GM19035 (cell line): ENCODE measurements at regions not wholly inside any gene's neighbourhood (a gene's known extent, or its start where the extent isn't known, plus 50 kb on each side); places are given as distances from the start of the nearest gene placed in this dataset.
"Not testable (repeated sequence)": the region's sequence is repeated elsewhere in the genome, so short reads cannot be mapped to it uniquely, and the experiment has no call there.

Experiments
- ATAC-seq: cut with Tn5 transposase; IDR thresholded peaks from one replicate; pipeline ENCODE4 v1.9.1; 2021; ENCODE audit not compliant: unreplicated experiment

DNA sequence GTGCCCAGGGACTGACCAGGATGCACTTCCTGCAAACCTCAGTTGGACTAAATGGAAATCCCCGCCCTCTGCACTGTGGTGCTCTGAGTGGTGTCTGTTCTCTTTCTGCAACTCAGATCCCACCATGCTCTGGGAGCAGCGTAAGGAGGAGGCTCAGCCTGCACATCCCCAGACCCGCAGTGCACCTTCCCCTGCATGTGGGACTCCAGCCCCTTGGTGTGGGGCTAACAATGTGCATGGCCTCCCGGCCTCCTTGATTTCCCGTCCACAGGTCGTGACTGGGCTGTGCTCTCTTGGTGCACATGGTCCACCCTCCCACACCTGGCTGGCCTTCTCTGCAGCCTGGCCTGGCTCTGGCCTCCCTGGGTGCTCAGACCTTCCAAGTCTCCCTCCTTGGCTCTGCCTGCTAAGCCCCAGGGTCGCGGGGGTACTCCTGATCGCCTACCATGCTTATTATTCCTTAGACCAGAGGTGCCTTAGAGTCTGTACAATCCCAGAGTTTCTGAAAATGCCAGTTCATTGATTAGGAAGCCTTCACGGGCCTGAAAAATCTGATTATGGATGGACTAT, 397.5 kb downstream of the IRX2 start:
- ATAC-seq = no peak

DNA sequence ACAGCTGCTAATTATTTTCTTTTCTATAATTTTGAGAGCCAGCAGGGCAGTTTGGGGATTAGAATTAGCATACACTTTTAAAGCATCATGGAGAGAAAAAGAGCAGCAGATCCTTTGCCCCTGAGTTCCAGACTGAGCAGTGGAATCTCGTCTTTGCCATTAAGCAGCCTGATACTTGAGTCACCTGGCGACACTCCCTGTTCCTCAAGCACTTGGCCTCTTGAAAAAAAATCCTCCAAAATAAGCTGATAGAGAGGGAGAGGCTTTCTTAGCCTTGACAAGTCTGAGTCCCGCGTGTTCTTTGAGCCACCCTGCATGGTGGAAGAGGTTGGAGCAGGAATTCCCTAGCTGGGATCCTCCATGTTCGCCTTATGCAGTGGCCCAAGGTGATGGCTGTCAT, 398.3 kb downstream of the IRX2 start:
- no peak for ATAC-seq

DNA sequence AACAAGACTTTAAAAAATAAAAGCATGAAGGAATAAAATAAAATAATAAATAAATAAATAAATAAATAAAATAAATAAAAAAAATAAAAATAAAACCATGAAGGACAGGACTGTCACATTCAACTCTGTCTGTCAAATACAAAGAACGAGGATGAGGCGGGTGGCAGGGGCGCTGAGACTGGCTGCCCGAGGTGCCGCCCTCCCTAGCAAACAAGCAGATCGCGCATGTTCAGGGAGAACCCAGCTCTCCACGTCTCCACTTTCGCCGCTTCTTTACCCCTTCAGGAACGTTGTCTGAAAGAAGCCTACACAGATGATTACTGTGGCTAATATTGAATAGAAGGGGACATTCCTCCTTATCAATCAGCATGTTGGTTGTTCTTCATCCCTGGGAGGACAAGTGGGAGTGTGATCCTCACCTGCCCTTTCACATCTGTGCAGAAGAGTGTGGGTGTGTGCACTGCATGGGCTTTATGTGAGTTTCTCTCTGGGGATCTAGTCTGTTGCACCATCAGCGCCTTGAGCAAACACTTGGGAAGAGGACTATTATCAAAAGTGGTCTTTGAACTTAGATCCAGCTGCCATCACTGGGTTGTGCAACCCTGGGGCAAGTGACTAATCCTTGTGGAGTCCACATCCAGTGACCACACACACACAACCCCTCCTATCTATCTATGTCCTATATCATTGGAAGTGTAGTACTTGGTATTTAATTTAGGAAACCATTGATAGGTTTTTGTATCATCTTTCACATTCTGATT, 399.2 kb downstream of the IRX2 start:
- ATAC-seq = no peak

DNA sequence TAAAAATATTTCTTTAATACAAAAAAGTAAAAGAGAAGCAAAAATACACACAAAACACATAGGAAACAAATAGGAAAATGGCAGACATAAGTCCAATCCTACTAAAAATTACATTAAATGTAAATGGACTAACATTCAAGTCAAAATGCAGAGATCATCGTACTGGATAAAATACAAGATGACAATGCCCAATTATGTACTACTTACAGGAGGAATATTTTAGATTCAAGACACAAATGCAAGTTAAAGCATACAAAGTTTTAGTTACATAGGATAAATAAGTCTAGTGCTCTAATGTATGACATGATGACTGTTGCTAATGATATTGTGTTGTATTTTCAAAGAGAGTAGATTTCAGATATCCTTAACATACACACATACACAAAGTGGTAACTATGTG, 401.7 kb downstream of the IRX2 start:
- not testable (repeated sequence) for ATAC-seq

DNA sequence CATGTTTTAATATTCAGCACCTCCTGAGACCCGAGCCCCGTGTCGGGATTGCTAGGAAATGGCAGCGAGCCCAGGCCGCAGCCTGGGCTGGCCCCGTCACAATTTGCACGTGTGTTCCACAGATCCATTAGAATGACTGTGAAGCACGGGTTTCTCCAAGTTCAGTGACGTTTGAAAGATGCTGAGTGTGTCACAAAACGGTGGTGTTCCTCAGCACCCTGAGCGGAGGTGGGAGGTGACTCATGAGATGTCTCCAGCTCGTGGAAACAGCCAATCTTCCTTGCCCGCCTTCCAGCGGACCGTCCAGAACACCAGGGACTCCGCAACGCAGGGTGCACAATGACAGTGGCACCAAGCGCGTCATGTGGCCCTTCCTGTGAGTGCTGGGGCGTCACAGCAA, 412.8 kb downstream of the IRX2 start:
- ATAC-seq = no peak

DNA sequence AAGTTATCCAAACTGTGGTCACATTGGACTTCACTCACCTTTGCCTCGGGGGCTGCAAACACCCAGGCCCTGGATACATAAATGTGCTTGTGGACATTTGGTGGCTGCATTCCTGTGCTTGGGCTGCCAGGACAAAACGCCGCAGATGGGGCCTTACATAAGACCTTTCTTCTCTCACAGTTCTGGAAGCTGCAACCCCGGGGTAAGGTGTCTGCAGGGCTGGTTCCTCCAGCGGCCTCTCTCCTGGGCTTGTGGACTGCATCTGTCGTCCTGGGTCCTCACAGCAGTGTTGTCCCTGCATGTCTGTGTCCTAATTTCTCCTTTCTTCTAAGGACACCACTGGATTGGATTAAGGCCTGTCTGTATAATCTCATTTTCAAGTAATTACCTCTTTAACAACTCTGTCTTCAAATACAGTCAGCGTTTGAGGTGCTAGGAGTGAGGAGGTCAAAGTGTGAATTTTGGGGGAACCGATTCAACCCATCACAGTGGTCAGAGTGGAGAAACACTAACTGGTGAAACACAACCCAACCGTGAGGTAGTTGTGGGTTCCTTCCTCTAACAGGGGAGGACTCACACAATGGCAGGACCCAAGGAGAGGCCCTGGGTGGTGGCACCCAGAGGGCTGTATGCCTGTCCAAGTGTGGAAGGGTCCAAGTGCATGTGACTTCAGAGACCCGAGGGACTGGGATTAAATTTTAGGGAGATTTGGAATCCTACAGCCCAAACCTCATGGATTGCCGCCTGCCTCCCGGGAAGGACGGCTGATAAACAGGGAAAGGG, 415.6 kb downstream of the IRX2 start:
- ATAC-seq = no peak

DNA sequence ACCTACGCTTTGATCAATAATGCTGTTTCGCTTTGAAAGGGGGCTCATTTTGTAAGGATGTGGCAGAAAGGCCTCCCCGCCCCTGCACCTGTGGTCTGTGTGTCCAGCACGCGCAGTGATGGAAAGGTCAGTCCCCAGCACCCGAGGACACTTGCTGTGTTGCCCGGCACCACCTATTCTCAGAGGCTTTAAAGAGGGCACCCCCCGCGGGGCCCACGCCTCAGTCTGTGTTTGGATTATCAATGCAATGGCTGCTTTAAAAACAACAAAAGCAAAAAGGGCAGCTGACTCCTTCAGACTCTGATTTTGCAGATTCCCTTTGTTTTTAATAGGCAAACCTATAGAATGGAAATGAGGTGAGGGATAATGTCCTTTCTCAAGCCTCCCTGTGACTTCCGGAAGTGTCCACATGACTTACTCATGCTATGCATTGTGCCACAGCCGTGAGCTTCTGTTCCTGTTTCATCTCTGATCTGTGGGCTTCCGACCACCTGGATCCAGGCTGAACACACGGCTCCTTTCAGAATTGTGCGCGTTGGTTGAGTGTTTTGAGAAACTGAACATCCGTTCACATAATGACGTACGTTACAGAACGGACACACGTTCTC, 416.2 kb downstream of the IRX2 start:
- no peak for ATAC-seq

DNA sequence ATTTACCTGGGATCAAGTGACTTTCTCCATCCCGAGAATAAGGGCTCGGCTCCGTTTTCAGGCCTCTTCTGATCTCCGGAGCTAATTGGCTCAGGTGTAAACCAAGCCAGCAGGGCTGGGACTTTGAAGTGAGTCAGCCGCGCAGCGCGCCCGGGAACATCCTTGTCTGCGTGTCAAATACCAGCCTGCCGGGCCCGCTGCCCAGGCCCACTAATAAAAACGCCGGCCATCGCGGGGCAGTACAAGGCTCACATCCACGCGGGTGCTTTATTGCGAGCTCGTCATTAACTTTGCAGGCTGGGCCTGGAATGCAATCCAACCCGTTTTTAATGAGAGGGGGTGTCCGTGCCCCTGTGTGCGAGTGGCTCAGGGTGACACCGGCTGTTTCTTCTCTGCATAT, 416.8 kb downstream of the IRX2 start:
- no peak for ATAC-seq

DNA sequence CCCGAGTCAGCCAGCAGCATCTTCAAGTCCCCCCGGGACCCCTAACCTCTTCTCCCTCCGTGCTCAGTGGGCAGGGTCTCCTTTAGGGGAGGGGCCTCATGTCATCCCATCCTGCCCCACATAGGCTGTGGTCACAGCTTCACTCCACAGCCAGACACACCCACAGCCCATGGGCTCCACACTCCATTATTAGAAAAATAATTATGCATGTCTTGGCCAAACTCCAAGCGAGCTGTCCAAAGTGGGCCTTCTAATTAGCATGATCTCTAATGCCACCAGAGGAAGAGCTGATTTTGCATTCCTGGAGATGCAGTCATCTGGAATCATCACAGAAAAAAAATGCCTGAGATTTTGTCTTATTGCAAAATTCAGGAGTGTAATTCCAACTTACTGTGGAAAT, 418.2 kb downstream of the IRX2 start:
- no peak for ATAC-seq

DNA sequence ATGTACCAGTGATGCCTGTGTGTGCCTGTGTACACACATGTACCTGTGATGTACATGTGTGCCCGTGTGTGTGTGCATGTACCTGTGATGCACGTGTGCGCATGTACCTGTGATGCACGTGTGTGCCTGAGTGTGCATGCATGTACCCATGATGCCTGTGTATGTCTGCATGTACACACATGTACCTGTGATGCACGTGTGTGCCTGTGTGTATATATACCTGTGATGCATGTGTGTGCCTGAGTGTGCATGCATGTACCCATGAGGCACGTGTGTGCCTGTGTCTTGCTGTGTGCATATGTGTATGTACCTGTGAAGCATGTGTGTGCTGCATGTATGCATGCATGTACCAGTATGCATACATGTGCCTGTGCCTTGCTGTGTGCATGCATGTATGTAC, 419.0 kb downstream of the IRX2 start:
- no peak for ATAC-seq

DNA sequence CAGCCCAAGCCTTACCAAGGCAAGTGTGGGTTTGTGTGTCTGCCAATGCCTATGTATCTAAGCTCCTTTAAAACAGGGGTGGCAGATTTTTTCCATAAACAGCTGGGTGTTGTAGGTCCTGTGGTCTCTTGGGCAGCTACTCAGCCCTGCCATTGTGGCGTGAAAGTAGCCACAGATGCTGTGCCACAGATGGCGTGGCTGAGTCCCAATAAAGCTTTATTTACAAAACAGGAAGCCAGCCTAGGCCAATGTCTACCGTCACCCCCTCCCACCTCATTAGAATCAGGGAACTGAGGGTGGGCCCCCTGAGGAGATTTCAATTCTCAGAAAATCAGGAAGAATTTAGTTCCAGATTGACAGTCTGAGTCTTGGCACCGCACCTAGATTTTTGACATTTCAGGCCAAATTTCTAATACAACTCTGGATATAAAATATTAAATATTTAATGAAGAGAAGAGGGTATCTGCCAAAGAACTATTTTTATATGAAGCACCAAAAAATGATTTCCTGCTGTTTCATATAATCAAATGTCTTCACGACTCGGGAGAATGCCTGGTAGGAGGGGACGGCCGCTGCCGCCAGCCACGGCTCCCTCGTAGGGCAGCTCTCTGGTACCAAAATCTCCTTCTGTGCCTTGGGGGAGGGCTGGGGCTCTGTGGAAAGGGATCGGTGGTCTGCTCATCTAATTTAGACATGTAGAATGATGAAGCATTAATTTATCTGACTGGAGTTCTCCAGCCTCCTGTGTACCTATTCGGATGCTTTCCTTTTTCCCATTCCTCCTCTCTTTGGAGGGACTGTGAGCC, 420.9 kb downstream of the IRX2 start:
- ATAC-seq = no peak

DNA sequence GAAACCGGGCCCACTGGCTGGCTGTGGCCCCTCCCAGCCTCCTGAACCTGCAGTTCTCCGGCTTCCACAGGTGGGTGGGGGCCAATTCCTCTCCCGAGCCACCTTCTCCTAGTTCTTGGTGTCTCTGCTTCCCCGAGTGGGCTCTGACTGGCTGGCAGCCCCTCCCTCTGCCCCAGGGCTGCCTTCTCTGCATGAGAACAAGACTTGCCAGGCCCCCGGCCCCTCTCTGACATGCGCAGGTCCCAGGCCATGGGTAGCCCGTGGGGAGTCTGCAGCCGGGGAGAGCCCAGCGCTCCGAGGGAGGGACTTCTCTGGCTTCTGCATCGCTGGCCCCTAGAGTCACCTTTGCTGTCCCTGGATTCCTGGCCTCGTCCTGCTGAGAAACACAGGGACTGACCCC, 421.7 kb downstream of the IRX2 start:
- no peak for ATAC-seq

DNA sequence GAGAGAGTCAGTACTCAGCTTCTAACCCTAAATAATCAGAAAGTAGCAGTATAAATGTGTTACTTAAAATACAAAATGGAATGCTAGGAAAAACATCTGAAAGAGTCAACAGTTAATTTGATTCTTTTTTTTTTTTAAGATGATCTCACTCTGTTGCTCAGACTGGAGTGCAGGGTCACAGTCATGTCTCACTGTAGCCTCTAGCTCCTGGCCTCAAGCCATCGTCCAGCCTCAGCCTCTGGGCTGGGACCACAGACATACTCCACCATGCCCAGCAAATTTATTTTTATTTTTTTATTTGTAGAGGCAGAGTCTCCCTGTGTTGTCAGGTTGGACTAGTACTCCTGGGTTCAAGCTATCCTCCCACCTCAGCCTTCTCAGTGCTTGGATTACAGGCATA, 424.9 kb downstream of the IRX2 start:
- no peak for ATAC-seq

DNA sequence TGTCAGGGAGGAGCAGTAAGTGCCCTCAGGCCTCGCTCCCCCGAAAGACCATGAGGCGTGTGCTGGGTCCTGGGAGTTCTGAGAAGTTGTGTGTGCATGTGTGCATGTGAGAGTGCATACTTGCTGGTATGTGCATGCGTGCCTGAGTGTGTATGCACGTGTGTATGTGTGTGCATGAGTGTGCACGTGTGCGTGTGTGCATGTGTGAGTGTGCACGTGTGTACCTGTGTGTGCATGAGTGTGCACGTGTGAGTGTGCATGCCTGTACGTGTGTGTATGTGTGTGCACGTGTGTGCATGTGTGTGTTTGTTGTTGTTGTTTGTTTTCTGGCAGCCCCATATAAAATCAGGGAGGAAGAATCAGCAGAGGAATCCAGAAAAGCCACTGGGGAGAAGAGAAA, 426.7 kb downstream of the IRX2 start:
- no peak for ATAC-seq

DNA sequence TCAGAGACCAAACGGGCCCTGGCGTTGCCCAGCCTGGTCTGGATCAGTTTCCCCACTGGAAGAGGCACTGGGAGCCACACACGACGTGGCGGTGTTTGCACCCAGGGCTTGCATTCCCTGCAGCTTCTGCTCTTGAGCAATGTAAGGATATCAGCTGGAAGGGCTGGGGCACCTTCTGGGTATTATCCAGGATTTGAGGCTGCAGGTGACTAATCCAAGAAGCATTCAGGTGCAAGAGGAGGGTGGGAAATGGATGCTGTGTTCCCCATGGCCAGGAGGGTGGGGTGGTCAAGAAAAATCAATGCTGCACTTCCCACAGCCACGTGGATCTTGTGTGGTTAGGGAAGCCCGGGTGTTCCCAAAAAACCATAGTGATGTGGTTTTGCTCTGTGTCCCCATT, 430.9 kb downstream of the IRX2 start:
- no peak for ATAC-seq

DNA sequence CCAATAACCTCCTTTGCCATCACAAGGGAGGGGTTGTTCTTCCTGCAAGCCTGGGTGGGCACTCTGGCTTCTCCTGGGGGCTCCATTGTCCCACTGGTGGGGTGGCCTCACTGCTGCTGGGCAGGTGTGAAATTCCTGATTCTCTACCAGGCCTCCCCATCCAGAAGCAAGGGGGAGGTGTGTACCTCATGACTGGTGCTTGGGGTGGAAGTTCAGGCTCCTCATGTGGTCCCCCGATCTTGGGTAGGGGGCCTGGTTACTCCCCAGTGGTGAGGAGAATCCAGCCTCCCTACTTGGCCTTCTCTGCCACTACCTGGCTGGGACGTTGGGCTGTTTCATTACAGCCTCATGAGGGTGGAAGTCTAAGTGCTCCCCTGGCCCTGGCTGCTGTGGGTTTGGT, 433.9 kb downstream of the IRX2 start:
- no peak for ATAC-seq

DNA sequence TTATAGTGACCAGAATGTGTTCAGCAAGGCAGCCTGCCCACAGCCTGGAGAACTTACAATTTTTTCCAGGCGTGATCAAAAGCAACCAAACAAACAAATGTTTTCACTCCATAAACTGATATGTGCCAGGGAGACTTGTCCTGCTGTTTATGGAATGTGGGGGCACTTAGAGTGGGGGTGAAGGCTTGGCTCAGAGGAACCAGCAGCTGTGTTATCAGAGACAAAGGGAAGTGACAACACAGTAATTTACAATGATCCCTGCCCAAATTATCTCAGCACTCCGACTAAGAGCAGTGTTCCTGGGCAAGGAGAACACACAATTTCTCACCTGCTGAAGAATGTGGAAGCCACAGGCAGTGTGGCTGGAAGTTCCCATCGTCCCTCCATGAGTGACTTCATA, 429.1 kb upstream of the IRX4 start:
- no peak for ATAC-seq

DNA sequence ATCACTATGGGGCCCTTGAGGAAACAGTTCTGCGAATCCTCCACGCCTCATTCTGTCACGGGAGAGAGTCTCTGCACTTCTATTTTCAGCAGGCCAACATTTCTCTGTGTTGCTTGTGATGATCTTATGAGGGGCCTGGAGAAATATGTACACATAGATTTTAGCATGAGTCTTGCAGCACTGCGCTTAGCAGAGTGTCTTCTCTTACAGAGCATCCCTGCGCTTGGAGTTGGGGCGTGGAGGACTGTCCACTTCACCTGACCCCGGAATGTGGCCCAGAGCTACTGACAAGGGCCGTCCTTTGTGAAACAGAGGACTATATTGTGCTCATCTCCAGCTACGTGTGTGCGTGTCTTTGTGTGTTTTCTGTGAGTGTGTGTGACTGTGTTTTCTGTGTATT, 428.2 kb upstream of the IRX4 start:
- no peak for ATAC-seq

DNA sequence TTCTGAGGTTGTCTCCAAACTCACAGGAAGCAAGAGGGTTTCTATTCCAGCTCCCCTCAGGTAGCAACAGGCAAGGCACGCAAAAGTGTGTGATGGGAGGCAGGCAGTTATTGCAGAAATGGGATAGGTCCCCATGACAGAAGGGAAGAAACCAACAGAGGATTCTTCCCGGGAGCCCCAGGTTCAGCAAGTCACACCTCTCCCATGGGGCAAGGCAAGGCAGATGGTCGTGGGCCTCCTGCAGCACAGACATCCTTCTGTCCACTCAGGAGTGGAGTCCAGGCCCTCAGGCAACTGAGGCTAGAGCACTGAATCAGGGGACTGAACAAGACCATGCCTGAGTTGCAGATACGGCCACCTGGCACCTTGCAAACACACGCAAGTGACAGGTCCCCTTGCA, 424.9 kb upstream of the IRX4 start:
- ATAC-seq = no peak

DNA sequence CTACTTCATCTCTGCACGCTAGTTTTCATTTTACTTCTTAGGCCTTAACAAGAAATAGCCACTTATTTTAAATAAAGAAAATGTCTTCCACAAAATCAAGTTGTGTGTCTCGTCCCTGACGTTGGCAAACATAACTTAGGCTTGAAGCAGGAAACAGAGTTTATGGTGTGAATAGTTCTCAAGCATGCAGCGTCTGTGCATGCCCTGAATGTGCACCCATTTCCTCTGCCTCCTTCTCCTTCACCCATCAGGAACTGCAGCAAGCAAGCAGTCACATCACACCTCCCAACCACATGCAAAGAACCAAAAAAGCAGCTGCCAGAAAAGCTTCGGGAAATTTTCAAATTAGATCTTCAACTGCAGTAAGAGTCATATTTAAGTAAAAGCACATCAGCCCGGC, 424.0 kb upstream of the IRX4 start:
- ATAC-seq = no peak

DNA sequence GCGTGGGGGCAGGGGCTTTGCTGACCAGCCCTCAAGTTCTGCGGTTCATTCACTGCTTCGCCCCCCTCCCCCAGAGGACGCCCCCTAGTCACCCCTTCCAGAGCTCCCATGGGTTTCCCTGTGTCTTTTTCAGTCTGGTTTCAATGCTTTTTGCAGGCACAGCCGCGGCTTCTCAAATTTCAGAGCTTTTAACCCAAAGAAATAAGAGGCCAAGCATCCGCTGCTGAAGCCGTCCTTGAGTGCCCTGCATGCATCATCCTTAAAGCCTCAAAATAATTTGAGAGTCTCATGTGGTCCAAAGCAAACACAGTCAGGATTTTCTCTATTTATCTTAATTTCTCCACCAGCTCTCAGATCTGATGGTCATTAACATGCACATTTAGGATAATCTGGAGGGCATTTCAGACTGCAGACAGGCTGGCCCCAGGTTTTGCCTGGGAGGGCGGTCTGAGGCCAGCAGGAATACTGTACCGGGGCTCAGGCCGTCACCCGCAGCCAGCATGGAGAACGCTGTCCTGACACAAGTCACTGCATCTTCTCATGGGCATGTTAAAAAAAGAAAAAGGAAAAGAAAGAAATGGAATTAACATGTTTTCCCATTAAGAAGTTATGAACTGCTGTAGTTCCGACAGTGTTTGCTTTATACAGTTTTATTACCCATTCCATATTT, 420.8 kb upstream of the IRX4 start:
- ATAC-seq = no peak
